ELF-1 (cell line): ENCODE measurements at regions not wholly inside any gene's neighbourhood (a gene's known extent, or its start where the extent isn't known, plus 50 kb on each side); places are given as distances from the start of the nearest gene placed in this dataset.
"Not testable (repeated sequence)": the region's sequence is repeated elsewhere in the genome, so short reads cannot be mapped to it uniquely, and the experiment has no call there.

ENCODE experiments used
- DNase-seq: peaks from one replicate; pipeline ENCODE4 v3.0.0-alpha.2; 2016; ENCODE audit warnings: low read depth, low spot score

DNA sequence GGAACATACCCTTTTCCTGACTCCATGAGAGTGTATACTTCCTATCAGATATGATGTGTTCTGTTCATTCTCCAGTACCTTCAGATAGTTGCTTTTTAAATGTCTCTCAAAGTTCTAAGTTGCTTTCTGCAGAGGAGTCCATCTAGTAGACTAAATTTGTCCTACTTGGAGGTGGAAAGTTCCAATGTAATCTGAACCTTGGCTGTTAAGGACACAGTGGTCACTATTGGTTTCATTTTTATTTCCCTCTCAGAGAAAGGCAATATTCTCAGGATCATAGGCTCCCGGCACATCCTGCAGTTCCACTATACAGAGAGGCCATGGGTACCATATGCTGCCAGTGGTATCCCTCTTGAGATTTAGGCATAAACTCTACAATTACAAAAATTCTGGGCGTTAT, 634.6 kb downstream of the LRRC70 start:
- DNase-seq, result no peak

DNA sequence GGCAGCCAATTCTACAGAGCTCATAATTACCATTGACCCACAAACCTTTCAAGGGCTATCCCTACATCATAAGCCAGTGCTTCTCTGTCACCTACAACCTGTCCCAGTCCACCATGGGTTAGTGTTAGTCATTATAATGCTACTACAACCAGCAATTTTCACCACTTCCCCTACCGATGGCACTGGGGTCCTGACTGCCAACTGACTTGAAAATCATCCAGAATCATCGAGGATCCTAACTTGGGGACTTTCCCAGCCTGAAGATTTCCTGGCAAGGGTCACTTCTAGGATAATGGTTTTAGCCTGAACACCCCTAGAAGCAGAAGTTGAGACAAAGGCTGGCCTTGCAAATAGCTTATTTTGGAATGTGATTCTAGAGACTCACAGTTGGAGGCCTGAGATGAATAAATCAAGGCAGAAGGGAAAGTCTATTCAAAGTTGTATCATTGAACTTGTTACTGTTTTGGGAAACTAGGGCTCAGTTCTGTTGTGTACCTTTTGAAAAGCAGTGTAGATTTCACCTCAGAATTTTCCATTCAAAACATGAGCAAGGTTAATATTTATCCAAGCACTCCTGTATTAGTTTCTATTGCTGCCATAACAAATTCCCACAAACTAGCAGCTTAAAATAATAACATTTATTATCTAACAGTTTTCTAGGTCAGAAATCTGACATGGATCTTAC, 633.0 kb downstream of the LRRC70 start:
- DNase-seq, result no peak

DNA sequence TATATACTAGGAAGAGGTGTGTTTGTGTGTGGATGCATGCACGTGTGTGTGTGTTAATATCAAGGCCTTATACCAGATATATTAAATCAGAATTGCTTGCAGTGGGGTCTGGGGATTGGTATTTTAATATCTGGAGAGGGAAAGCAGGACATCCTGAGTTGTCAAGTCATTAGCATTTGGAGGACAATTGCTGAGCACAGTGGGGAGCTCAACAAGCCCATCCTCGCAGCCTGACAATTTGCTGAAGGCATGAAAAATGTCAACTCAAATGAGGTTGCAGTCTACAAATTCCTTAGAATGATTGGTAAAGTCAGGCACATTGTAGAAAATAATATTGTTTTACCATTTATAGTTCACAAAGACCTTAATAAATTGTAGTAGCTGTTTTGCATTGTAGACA, 627.4 kb downstream of the LRRC70 start:
- DNase-seq, result no peak

DNA sequence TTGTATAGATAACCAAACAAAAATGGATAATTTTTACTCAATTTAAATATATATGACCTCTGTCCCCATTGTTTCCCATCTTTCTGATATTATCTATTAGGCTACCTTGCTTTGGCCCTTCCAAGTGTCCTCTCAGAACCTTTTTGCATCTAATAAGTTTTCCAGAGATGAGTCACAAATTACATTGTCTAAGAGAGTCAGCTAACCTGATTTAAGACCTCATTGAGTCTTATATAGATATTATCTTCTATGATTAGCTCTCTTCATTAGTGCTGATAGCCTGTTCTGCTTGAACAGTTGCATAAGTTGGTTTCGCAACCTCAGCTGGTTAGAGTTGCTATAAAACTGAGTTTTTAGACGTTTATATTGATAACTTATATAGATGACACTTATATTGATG, 623.1 kb downstream of the LRRC70 start:
- DNase-seq, result no peak

DNA sequence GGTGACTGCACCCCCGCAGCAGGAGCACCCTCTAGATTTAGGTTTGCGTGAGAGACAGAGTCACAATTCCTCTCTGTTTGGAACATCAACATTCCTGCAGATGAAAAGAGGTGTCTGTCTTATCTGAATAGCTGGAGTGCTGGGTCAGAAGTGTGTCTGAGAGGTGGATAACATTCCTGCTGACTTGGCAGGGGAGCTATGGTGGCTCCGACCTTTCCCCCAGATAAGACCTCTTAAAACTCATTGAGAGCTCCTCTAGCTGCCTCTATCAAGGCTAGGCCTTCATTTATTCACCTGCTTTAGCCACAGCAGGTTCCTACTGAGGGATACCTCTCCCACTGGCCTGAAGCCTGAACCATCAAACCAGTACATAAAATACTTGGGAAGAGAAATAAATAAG, 615.5 kb downstream of the LRRC70 start:
- no peak for DNase-seq

GRCh38 chr5:63180190-63180589, 601.6 kb downstream of the LRRC70 start:
- not testable (repeated sequence) for DNase-seq

GRCh38 chr5:63175850-63176249, 597.2 kb downstream of the LRRC70 start:
- no peak for DNase-seq

- no peak for DNase-seq
Observed at GRCh38 chr5:63170486-63170885, 591.9 kb downstream of the LRRC70 start.

- no peak for DNase-seq
Observed at GRCh38 chr5:63164838-63165535, 586.4 kb downstream of the LRRC70 start.

DNA sequence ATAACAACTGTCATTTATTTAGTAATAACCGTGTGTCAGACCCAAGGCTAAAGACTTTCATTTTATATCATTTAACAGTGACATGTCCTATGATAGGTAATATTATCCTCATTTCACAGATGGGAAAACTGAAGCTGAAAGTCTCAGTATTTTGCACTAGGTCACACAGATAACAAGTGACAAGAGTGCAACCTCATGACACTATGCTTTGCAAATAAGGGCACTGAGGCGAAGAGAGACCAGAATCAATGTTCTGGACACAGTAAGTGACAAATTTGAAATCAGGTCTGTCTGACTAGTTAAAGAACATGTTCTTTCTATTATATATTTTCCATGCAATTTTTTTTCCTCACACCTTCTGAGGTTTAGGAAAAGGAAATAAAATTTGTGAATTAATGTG, 585.7 kb downstream of the LRRC70 start:
- DNase-seq, result no peak

- DNase-seq, result no peak
Observed at GRCh38 chr5:63155310-63155631, 576.7 kb downstream of the LRRC70 start.

DNA sequence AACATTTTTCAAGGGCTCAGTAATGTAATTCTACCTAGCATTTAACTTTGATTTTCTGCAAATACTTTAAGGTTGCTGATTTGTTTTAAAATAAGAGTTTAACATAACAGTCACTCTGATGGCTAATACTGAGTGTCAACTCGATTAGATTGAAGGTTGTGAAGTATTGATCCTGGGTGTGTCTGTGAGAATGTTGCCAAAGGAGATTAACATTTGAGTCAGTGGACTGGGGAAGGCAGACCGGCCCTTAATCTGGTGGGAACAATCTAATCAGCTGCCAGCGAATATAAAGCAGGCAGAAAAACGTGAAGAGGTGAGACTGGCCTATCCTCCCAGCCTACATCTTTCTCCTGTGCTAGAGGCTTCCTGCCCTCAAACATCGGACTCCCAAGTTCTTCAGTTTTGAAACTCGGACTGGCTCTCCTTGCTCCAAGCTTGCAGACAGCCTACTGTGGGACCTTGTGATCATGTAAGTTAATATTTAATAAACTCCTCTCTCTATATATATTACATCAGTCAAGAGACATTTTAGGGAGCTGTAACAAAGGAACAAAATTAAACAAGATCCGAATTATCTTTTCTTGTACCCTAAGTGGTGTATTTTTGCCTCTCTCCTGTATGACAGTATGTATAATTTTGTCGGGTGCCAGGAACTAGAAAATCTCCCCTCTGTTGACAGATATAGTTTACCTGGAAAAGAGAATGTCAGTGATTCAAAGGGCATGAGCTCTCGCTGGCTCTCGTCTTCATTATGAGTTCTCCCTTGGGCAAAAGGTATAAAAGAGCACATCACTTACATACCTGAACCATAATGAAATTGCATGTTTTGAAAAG, 576.1 kb downstream of the LRRC70 start:
- no peak for DNase-seq

GRCh38 chr5:63152871-63153270, 574.3 kb downstream of the LRRC70 start:
- DNase-seq, result no peak

- DNase-seq, result no peak
Observed at GRCh38 chr5:63145167-63145566, 566.5 kb downstream of the LRRC70 start.

DNA sequence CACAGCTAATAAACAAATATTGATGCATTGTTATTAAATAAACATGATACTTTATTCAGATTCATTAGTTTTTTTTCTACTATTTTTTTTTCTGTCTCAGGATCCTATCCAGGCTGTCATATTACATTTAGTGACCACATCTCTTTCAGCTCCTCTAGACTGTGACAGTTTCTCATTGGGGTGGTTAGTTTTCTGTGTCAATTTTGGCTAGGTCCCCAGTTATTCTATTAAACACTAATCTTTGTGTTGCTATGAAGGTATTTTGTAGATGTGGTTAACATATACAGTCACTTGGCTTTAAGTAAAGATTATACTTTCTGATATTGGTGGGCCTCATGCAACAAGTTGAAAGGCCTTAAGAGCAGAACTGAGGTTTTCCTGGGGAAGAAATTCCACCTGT, 563.0 kb downstream of the LRRC70 start:
- DNase-seq, result no peak

DNA sequence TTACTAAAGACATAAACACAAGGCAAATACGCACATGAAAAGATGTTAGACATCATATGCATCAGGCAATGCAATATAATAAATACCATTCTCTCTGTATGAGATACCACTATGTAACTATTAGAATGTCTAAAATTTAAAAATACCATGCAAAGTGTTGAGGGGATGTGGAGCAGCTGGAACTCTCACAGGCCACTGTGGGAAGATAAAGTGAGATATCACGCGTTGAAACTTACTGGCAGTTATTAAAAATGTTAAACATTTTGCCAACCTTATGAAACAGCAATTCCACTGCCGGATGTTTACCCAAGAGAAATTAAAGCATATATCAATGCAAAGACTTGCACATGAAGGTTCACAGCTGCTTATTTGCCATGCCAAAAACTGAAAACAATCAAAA, 556.7 kb downstream of the LRRC70 start:
- DNase-seq, result no peak

DNA sequence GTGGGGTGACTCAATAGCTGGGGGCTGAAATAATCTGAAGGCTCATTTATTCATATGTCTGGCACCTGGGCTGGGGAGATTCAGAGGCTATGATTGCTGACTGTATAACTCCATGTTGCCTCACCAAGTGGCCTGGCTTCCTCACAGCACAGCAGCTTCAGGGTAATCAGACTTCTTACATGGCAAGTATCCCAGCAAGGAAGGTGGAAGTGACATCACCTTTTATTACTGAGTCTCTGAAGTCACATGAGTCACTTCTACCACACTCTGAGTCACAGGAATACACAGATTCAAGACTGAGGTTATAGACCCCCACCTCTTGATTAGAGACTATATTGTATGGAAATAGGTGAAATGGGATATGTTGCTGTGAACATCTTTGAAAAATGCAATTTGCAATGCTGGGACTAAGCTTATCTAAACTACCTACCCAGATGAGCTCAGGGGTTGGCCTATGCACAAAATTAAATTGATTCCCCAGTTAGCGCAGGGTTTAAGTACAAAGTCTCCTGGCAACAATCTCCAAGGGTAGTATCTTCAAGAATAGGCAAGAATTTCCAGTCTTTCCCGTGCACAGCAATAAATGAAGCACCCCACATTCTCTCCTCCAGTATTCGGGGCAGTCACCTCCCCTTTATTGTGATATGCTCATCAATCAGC, 553.1 kb downstream of the LRRC70 start:
- DNase-seq, result no peak

- DNase-seq, result no peak
Observed at GRCh38 chr5:63128761-63129160, 550.1 kb downstream of the LRRC70 start.

DNA sequence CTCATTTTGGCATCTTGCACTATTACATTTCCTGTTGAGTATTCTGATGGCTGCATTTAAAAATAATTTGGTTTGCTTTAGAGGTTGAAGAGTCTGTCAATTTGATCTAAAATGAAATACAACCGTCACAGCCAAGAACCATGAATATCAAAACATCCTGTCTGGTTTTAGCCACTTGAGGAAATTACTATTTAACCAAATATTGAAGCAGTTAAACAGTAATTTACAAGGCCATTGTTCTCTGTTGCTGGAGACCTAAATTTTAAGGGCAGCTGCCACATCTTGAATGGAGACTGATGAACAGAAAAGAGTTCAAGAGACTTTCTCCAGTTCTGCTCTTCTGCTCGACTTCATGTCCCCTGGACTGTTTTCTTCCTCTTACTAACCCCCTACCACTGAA, 549.4 kb downstream of the LRRC70 start:
- DNase-seq, result no peak

DNA sequence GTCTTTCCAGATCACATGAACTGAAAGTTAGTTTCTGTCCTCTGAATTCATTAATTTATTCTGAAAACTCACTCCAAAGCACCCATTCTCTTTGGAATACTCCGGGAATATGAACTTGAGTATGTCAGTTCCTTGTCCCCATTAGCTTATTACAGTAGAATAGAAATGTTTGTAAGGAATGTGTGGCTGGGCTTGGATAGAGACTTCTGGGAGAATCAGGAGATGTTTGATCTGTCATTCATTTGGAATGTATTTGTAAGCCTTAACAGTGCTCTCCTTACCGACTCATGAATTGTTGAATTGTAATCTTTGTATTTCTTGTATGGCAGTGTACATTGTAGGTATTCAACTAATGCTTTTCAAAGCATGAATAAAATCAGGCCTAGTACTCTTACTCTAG, 548.4 kb downstream of the LRRC70 start:
- DNase-seq, result no peak

DNA sequence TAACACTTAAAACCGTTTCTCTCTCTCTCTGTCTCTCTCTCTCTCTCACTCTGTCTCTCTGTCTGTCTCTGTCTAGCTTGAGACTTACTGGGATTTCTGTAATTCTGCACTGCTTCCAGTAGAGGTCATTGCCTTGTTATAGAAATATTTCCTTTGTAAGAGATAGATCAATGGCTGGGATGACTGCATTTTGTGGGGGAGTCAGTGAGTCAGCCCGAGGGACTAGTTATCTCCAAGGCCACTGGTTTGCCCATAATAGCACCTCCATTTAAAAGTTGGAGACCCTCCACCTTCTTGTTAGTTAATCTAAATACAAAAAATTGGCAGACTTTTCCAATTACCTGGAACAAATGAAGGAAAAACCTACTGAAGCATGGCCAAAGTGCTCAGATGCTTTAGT, 547.2 kb downstream of the LRRC70 start:
- DNase-seq, result peak; percentile 3

- DNase-seq, result no peak
Observed at GRCh38 chr5:63125392-63125791, 546.8 kb downstream of the LRRC70 start.
